Amniotic epithelial cell (primary cell): ENCODE measurements at regions not wholly inside any gene's neighbourhood (a gene's known extent, or its start where the extent isn't known, plus 50 kb on each side); places are given as distances from the start of the nearest gene placed in this dataset.
A peak's percentile ranks its signal among the peaks of the same experiment; 100 is the strongest.
"Not testable (repeated sequence)": the region's sequence is repeated elsewhere in the genome, so short reads cannot be mapped to it uniquely, and the experiment has no call there.

Source experiments
- DNase-seq: peaks from one replicate; pipeline ENCODE4 v3.0.0-alpha.2; 2010; ENCODE audit warnings: low read depth

DNA sequence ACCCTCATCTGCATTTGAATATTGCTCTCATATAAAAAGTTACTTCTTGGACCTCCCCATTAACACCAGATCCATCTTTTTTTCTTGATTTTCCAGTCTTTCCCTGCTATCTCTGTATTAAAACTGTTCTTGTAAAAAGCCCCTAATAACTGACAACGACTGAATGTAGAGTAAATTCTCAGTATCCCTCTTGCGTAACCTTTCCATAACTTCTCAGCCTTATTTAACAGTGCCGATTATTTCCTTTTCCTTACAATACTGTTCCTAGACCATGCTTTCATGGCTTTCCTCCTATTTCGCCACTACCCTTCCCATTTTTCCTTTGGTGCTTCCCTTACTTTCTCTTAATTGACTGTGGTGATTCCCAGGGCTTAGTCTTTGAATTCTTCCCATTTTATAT, 348.9 kb upstream of the DSEL start:
- peak; percentile 1 for DNase-seq

DNA sequence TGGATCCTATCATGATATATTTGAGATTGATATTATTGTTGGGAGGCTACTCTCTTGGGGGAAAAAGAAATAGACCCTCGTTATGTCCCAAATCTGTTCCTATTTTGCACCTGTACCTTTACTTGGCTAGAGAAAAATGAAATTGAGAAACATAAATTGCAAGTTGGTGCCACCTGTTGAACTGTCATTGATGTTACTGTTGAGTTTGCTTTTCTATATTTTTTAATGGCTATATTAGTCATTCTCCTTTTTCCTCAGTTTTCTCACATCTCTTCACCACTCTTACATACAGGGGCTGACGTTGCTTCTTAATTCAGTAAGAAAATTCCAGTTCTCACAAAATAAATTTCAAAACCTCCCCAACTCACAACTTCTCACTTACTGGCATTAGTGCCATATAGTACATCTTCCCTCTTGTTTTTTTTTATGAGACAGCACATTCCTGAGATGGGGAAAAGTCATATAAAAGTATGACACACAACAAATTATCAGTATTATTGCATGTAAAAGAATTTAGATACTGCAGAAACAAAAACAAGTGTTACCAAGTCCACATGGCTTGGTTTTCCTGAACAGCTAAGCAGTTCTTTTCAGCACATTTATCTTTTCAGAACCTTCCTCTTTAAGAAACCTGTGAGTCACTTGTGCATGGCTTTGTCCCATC, 348.3 kb upstream of the DSEL start:
- peak; percentile 75 for DNase-seq

DNA sequence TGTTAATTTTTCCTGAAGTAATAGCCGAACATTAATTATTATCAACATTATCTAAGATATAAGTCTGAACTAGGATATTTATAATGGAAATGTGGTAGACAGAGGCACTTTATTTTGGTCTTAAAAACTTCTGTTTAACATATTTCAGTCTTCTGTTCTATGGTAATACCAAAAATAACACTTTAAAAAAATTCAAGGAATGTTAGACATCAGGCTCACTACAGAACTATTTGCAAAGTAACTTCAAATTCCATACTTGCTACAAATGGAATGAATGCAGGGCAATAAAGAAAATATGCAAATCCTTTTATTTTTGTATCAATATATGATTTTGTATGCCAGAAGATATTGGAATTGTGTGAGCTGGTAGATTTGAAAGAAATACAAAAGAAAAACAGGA, 345.5 kb upstream of the DSEL start:
- peak; percentile 4 for DNase-seq

DNA sequence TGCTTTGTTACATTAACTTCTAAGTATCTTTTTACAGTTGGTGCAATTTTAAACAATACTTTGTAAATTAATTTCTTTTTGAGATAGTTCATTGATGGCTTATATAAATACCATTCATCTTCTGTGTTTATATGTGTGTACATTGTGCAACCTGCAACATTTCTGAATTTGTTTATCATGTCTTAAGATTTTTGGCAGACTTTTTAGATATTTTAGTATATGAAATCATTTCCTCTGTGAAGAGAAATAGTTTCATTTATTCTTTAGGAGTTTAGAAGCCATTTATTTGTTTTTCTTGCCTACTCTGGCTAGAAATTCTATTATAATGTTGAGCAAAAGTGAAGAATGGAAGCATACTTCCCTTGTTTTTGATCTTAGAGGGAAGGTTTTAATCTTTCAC, 337.8 kb upstream of the DSEL start:
- peak; percentile 23 for DNase-seq

DNA sequence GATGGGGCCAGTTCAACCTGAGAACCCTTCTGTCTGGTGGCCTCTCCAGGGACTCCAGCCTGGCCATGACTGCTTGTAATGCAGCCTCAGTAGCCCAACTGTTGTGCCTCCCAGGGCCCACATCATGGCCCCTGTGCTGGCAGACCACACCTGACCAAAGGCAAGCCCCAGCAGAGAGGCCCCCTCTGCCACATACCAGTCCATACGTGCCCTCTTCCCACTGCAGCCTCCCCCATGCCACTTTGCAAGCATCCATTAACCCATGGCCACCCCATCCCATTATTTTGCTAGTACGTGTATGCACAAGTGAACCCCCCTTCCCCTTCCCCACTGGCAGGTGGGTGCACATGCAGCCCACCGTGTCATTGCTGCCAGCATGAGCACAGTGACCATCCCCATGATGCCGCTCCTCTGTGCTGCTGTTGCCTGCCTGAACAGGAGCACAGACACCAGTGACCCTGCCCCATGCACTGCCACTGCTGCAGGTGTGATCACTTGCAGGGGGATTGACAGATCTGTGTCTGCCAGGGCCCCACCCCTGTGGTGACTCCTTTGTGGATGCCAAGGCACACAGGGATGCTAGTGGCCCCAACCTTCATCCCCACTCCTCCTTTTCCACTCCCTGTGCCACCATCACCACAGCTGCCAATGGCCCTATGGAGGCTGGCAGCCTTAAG, 330.0 kb upstream of the DSEL start:
- DNase-seq = no peak

DNA sequence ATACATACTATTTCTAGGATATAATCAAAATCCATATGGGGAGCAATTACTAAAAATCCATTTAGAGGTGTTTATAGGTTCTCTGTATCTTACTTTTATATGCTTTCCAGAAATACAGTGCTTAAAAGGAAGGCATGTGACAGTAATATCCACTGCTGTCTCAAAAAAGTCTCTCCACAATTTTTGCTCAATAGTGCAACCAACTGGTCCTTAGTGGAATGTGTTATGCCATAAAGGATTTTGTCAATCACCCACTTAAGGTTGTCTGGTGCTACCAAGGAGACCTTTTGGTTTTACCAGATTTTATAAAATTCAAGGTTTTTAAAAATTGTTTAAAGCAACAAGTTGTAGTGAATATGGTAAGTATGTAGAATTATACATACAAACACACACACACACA, 328.5 kb upstream of the DSEL start:
- peak; percentile 18 for DNase-seq

DNA sequence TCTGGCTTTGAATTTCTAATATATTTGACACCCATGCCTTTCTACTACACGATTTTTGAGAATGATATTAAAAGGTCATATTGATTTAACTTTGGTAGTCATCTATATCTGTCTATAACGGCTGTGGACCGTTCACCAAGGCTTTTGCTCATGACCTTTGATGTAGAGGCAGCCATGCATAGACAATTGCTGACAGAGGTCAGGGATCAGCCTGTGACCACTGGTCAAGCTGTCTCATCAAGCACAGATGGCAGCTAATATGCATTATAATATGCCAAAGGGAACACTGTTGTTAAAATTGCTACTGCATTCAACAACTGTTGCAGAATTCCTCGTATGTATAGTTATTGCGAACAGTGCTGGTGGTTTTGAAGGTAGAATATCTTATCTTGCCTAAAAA, 323.9 kb upstream of the DSEL start:
- no peak for DNase-seq

DNA sequence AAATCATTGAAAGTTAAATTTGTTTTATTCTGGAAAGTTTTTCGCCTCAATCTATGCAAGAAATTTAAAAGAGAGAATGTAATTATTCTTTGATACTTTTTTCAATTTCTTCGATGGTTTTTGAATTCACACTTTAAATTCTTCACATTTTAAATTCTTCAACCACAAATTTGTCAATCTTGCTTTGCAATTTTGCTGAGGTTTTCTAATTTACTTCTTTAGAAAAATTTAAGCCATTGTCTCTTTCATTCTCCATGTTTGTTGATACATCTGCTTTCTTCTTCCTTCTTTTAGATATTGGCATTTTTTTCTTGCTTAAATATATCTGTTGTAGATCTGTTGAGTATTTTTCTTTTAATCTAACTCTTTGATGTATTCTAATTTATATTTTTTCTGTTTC, 301.9 kb upstream of the DSEL start:
- no peak for DNase-seq

DNA sequence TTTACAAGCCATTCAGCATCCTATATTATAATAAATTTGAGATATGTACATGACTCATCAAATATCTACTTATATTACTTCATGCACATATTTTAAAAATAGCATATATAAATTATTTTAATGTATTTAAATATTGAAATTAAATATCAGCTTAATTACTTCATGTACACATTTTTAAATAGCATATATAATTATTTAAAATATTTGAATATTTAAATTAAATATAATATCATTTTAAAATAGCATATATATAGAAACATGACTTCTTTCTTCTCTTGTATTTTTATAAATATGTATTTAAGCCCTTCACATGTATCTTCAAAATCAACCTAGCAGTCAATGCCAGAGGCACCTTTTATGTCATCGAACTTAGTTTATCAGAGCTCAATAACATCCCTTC, 298.8 kb upstream of the DSEL start:
- DNase-seq = no peak

DNA sequence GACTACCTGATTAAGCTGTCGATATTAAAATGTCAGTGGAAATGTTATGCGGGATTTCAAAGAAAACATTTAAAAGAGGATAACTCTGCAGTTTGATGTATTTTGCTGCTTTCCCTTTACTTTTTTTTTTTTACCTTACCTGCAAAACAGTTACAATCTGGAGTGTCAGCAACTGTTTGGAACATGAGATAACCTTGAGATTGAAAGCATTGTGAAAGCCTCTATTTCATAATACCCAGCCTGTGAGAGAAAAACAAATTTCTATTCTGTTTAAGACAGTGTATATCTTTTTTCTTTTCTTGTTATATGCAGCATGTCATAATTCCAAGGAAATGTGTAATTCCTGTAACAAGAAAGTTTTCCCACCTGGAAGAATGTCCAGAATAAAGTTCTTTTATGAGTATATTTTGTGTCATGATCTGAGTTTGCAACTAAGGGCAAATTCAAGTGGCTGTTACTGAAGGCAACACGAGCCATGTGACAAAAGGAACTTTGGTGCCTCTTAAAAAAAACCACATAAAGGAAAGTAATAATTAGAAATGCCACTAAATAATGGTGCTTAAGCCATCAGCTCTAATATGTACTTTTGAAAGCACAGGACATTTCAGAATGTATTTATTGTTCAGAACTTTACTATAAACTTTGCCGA, 297.0 kb upstream of the DSEL start:
- DNase-seq = peak; percentile 54

DNA sequence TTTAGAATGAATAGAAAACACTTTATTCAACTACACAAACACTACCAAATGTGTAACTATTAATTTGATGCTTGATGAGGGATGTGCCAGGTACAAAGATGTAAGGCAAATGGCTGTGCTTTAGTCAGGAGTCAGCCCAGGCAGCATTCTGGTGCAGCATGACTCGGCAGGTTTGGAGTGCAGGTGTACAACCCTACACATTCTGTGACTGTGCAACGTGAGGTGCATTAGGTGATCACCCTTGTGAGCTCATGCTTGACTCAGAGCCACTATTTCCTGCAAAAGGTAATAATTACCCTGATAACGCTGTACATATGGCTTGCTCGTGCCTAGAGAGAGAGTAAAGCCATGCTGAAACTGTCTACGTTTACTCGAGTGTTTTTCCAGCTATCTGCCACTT, 288.7 kb upstream of the DSEL start:
- DNase-seq = peak; percentile 7

DNA sequence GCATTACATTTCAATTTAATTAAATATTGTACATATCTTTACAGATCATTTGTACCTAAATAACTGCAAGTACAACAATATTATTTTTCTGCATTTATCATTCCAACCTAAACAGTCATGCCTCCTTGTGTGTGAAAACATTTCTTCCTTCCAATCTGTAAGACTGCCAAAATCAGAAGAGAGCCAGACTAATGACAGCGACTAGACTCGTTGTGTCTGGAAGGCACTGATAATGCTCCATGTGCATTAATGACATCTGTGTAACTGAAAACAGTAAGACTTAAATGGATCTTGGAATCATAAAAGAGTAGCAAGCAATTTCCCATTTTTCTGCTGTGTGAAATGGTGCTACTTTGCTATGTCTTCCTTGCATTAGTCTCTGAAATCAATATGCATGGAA, 278.0 kb upstream of the DSEL start:
- DNase-seq = peak; percentile 11

DNA sequence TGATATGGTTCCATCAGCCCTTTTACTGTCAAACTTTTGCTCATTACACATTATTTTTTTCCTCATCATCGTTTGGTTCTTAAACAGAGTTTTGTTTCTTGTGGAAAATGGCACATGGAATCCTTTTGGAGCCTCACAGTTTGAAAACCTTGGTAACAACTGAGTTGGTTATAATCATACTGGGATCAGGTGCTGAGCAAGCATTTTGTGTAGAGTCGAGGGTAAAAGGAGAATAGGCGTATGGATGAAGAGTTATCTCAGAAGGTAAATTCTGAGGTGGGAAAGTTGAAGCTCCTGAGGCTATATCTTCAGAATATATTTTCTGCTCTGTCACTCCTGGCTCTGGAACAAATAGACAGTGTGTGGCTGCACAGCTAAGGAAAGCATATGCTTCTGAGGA, 274.0 kb upstream of the DSEL start:
- DNase-seq = no peak

DNA sequence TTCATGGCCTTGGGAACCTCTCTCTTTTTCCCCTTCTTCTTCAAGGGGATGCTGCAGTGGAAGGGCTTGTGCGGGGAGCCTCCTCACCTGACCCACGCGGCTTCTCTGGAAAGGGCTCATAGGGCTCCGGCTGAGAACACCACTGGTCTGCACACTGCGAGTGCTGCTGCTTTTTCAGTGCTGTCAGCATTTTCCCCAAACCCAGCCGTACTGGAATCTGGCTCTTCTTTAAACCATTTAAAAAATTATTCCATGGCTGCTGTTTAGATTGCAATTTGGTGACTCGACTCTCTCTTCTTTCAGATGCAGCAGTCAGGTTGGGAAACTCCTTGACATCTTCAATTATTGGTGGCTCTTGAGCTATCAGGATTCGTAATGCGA, 272.6 kb upstream of the DSEL start:
- DNase-seq = no peak

DNA sequence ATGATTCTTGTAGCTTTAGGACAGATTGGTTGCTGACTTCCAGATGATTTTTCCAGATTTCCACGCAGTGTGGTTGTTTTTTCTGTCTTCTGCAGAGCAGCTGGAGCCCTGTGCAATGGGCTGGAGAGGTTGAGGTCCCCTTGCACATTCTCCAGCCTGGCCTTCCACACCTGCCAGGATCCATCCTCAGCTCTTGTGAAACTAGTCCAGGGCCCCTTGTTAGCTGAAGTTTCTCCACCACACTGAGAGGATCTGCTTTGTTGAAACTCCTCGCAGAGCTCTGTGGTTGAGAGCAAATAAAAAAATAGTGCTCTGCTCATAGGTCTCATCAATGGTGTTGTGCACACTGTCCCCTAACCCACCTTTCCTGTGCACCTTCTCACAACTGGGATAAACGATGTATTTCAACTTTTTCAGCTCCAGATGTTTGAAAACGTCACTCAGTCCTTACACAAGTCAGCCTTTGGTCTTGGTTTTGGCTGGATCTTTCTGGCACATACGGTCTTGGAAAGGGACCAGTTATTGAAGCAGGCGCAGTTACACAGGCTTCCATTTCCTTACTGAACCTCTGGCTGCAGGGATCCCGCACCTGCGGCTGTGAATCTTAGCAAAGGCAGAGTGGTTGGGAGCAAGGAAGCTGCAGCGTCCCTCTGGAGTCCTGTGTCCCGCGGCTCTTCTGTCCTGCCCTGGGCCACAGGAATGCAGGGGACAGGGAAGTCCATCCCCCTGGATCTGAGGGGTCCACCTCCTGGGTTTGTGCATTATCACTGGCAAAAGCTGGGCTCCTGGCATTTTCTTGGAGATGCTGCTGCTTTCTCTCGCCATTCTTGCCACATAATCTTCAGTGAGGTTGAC, 272.0 kb upstream of the DSEL start:
- DNase-seq = no peak

DNA sequence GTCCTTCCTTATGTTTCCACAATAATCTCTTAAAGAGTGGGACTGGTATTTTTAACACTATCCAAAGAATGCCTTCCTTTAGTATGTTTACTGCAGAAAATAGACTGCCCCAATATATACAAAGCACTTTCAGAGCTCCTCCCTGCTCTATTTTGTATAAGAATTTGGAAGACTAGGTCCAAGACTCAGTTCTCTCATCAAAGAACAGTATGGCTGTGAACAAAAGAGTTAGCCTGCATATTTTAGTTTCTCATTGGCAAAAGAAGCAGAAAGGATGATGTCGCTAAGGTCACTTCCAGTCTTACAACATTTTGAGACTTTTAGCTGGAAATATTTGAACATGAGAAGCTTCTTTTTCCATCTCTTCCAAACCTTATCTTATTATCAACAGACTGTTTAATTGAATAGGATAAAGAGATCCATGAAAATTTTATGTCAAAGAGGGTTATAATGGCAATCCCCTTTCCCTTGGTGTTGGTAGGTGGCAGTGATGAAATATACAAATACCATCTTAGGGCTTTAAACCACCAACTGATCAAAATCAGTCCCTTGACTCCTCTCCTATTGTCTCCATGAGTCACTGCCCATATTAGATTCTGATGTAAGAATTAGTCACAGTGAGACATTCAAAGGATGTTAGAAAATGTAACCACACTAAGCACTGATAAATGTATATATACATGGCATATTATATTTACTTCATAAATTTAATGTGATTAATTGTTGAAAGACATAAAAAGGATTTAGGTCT, 266.9 kb upstream of the DSEL start:
- peak; percentile 78 for DNase-seq

DNA sequence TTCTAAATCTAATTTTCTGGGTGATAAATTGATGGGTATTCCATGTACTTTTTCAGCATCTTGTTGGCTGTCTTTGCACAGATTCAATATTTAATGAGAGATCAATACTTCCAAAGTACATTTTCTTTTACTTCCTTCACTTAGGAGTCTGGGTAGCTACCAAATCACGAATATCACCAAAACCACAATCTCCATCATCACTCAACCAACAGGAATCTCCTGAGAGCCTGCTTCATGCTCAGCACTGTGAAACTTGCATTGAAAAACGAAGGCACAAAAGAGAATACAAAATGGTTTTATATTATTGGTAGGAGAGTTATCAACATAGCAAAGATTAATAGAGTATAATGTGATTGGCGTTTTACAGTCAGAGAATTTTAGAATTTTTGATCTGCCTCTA, 261.5 kb upstream of the DSEL start:
- DNase-seq = no peak

DNA sequence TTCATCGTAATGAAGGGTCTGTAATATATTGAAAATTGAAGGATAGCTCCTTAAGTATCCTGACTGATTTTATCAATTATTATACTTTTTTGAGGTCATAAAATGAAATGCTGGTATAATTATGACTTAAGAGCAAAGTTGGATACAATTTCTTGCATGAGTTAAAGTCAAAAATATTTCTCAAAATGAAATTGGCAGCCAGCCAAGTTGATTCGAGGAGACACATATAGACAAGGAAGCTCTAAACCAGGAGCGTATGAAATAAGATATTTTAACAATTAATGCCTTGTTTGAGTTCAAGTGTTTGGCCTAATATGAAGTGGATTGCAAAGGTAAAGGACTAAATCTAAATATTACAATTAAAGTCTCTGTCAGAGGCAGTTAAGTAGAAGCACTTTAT, 260.4 kb upstream of the DSEL start:
- peak; percentile 11 for DNase-seq

DNA sequence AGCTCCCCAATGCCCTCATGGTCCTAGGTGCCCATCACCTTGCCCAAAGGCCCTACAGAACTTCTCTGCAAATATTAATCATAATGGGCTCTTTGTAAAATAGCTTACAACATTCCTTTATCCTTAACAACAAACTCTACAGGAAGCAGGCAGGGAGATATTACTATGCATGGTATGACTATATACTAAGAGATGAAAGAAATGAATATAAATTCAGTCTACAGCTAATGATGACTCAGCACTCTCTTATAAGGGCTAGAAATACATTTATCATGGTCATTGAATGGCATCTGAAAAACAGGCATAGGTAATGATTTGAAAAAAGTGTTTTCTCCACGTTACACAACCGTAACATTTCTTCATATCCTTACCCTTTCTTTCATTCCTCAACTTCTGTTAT, 254.8 kb upstream of the DSEL start:
- DNase-seq = peak; percentile 67

DNA sequence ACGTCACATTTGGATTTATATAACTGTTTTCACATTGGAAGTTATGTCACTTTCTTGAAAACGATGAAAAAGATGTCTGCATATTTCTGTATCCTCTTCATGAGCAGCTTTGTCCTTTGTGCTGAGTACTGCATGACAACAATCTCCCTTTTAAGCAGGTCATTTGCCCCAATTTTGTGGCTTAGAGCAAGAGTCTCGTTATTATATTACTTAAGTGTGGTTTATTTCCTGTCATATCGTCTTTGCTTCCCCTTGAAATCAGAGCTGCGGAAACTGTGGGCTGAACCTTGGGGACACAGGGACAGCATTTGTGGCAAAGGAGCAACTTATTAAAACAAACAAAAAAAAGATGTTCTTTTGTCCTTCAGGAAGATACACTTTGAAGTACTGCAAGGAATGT, 254.0 kb upstream of the DSEL start:
- no peak for DNase-seq

DNA sequence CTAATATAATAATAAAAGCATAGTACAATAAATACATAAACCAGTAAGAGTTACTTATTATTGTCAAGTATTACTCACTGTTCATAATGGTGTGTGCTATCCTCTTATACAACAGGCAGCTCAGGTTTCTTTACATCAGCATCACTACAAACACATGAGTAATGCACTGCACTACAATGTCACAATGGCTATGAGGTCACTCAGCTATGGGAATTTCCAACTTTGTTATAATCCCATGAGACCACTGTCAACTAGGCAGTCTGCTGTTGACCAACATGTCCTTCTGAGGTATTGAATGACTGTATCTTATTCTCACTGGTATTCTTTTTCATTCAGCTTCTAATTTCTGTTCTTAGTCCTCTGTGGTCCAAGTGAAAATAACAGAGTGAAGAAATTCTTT, 250.4 kb upstream of the DSEL start:
- peak; percentile 80 for DNase-seq

DNA sequence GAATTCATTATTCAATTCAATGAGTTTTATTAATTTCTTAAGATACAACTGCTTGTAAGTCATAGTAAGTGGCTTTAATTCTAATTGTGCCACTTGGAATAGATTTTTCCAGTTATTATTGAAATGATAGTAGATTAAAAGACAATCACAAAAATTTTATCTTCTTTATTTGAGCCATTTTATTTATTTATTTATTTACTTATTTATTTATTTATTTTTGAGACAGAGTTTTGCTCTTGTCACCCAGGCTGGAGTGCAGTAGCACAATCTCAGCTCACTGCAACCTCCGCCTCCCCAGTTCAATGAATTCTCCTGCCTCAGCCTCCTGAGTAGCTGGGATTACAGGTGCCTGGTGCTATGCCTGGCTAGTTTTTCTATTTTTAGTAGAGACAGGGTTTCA, 235.7 kb upstream of the DSEL start:
- not testable (repeated sequence) for DNase-seq
